ENCODE measurements at regions not wholly inside any gene's neighbourhood (a gene's known extent, or its start where the extent isn't known, plus 50 kb on each side); places are given as distances from the start of the nearest gene placed in this dataset.
"Not testable (repeated sequence)": the region's sequence is repeated elsewhere in the genome, so short reads cannot be mapped to it uniquely, and the experiment has no call there.

DNA sequence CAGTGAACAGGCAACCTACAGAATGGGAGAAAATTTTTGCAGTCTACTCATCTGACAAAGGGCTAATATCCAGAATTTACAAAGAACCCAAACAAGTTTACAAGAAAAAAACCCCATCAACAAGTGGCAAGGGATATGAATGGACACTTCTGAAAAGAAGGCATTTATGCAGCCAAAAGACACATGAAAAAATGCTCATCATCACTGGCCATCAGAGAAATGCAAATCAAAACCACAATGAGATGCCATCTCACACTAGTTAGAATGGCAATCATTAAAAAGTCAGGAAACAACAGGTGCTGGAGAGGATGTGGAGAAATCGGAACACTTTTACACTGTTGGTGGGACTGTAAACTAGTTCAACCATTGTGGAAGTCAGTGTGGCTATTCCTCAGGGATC, 80.3 kb downstream of the ZNF474 start:
- not testable (repeated sequence) for H3K4me1 ChIP-seq (ENCODE audit: insufficient read depth, poor library complexity, severe bottlenecking); H3K4me3 ChIP-seq (ENCODE audit: severe bottlenecking); DNase-seq (ENCODE audit: low spot score); H3K9me3 ChIP-seq (ENCODE audit: severe bottlenecking); H3K27ac ChIP-seq (ENCODE audit: poor library complexity, severe bottlenecking); ATAC-seq (ENCODE audit: low read depth); H3K27me3 ChIP-seq (ENCODE audit: insufficient read depth, poor library complexity, severe bottlenecking); H3K36me3 ChIP-seq (ENCODE audit: low read depth)

DNA sequence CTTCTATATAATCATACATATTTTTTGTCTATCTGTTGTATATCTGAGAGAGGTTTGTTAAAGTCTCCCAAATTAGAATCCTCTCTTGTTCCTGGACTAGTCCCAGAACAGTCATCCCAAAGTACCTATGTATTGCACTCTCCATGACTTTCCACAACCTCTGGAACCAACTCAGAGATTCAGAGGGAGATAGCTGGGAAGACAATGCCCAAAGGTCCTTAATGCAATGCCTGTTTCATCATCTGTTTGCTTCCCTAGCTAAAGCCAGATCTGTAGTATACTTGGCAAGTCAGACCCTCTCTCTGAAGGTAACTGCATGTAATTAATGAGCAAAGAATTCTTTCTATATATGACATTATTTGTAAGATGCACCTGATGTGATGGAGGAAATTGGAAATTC, 89.4 kb downstream of the ZNF474 start:
- TF ChIP-seq, protein P1, sequence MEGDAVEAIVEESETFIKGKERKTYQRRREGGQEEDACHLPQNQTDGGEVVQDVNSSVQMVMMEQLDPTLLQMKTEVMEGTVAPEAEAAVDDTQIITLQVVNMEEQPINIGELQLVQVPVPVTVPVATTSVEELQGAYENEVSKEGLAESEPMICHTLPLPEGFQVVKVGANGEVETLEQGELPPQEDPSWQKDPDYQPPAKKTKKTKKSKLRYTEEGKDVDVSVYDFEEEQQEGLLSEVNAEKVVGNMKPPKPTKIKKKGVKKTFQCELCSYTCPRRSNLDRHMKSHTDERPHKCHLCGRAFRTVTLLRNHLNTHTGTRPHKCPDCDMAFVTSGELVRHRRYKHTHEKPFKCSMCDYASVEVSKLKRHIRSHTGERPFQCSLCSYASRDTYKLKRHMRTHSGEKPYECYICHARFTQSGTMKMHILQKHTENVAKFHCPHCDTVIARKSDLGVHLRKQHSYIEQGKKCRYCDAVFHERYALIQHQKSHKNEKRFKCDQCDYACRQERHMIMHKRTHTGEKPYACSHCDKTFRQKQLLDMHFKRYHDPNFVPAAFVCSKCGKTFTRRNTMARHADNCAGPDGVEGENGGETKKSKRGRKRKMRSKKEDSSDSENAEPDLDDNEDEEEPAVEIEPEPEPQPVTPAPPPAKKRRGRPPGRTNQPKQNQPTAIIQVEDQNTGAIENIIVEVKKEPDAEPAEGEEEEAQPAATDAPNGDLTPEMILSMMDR (IDR thresholded peaks at IDR 0.05; ENCODE audit: poor library complexity, severe bottlenecking), result no peak
- H3K27ac ChIP-seq (ENCODE audit: poor library complexity, severe bottlenecking), result no peak overlapping the region
- ATAC-seq (ENCODE audit: low read depth) (no peak), DNase-seq (ENCODE audit: low spot score) (no peak)
- H3K9me3 ChIP-seq (ENCODE audit: severe bottlenecking), result no peaks in the 10 kb centered on the region
- no peaks in the 10 kb centered on the region for H3K36me3 ChIP-seq (ENCODE audit: low read depth)
- H3K27me3 ChIP-seq (ENCODE audit: insufficient read depth, poor library complexity, severe bottlenecking), result peaks cover 9% of the 10 kb centered on the region
- no peaks in the 10 kb centered on the region for H3K4me1 ChIP-seq (ENCODE audit: insufficient read depth, poor library complexity, severe bottlenecking)
- no peak overlapping the region for H3K4me3 ChIP-seq (ENCODE audit: severe bottlenecking)

DNA sequence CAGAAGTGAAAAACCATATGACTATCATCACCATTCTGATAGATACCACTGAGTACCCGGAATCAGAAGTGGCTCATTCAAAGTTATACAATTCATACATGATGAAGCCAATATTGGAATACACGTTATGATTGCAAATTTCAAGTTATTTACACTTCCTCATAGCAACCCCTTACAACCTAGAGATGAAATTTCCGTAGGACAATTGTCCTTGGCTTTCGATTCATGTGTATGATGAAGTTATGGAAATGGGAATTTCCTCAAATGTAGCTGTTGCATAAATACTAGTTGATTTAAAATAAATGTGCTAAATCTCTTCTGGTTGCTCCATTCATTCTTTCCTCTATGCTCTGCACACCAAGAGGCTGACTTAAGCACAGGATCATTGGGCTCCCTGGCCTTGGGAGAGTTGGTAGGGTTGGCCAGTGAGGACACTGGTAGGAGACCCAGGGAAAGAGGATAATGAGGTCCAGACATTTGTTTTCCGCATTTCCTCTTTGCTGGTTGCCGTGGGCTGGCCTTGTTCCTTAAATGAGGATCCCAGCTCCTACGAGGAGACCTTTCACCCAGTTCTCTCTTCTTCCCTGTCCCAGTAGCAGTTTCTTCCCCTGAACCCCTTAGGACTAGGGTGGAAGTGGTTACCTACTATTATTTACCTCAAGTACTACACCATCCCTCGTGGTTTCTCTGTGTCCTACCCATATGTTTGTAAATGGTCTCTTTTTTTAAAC, 90.3 kb downstream of the ZNF474 start:
- Histone ChIP-seq H3K4me3 (ENCODE audit: severe bottlenecking) (no peak overlapping the region), H3K4me1 (ENCODE audit: insufficient read depth, poor library complexity, severe bottlenecking) (no peaks in the 10 kb centered on the region), H3K36me3 (ENCODE audit: low read depth) (no peaks in the 10 kb centered on the region), H3K9me3 (ENCODE audit: severe bottlenecking) (no peaks in the 10 kb centered on the region), H3K27me3 (ENCODE audit: insufficient read depth, poor library complexity, severe bottlenecking) (peaks cover 9% of the 10 kb centered on the region), H3K27ac (ENCODE audit: poor library complexity, severe bottlenecking) (no peak overlapping the region)
- no peak for ATAC-seq (ENCODE audit: low read depth)
- DNase-seq (ENCODE audit: low spot score), result no peak
- TF ChIP-seq, protein P1 (IDR thresholded peaks at IDR 0.05; ENCODE audit: poor library complexity, severe bottlenecking), result no peak

GRCh38 chr5:122220511-122220910, 91.2 kb downstream of the ZNF474 start:
- H3K9me3 ChIP-seq (ENCODE audit: severe bottlenecking), result no peaks in the 10 kb centered on the region
- H3K4me1 ChIP-seq (ENCODE audit: insufficient read depth, poor library complexity, severe bottlenecking), result no peaks in the 10 kb centered on the region
- no peaks in the 10 kb centered on the region for H3K36me3 ChIP-seq (ENCODE audit: low read depth)
- ATAC-seq (ENCODE audit: low read depth), result no peak
- peaks cover 9% of the 10 kb centered on the region for H3K27me3 ChIP-seq (ENCODE audit: insufficient read depth, poor library complexity, severe bottlenecking)
- H3K27ac ChIP-seq (ENCODE audit: poor library complexity, severe bottlenecking), result no peak overlapping the region
- TF ChIP-seq, protein P1 (IDR thresholded peaks at IDR 0.05; ENCODE audit: poor library complexity, severe bottlenecking), result no peak
- no peak for DNase-seq (ENCODE audit: low spot score)
- H3K4me3 ChIP-seq (ENCODE audit: severe bottlenecking), result no peak overlapping the region

GRCh38 chr5:122221857-122222256, 90.2 kb upstream of the SNCAIP start:
- Histone ChIP-seq H3K36me3 (ENCODE audit: low read depth) (no peaks in the 10 kb centered on the region), H3K9me3 (ENCODE audit: severe bottlenecking) (no peaks in the 10 kb centered on the region), H3K27me3 (ENCODE audit: insufficient read depth, poor library complexity, severe bottlenecking) (peaks cover 5% of the 10 kb centered on the region), H3K4me3 (ENCODE audit: severe bottlenecking) (no peak overlapping the region), H3K4me1 (ENCODE audit: insufficient read depth, poor library complexity, severe bottlenecking) (no peaks in the 10 kb centered on the region), H3K27ac (ENCODE audit: poor library complexity, severe bottlenecking) (no peak overlapping the region)
- ATAC-seq (ENCODE audit: low read depth) (peak; percentile 29; the same call in 1 of the 3 replicates), DNase-seq (ENCODE audit: low spot score) (no peak)
- TF ChIP-seq, protein P1 (IDR thresholded peaks at IDR 0.05; ENCODE audit: poor library complexity, severe bottlenecking), result no peak

Data from RWPE2 (cell line).